ENCODE measurements at regions not wholly inside any gene's neighbourhood (a gene's known extent, or its start where the extent isn't known, plus 50 kb on each side); places are given as distances from the start of the nearest gene placed in this dataset.

DNA sequence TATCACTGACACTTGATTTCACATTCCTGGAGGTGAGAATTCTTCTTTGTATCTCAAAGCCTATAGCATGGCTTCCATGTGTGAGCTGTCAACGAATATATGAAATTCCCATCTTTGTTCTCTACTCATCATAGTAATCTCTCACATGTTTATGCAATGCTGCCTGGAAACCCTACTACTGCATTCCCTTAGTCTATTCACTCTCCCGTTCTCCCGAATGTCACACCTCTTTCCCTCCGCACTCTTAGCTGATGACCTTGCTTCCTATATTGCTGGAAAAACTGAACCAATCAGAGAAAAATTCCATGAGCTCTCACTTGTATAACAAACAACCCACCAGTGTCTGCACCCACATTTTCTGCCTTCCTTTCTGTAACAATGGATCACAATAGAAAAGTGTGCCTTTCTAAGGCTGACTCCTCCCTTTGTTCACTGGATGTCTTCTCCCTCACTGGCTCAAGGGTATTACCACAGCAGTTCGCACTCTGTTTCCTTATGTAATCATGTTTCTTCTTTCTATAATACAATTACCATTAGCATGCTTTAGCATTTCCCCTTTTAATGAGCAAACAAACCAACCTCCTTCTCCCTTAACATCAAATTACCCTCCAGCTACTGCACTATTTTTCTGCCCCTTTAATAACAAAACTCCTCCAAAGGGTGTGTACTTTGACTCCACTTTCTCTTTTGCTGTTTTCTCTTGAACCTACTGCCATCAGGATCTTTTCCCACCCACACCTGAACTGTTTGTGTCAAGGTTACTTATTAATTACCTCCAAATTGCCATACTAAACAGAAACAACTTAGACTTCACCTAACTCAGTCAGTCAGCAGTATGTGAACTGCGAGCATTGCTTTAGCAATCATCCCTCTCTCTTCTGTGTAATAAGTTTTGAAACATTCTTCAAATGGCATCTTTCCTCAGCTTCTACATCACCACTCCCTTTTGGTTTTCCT, 63.9 kb upstream of the CCDC196 start:
- no peak overlapping the region for H2AFZ ChIP-seq (ENCODE audit: low read depth, low read length, severe bottlenecking)
- no peaks in the 10 kb centered on the region for H3K79me2 ChIP-seq (ENCODE audit: insufficient read depth, low read length)
- TF ChIP-seq, protein P1, sequence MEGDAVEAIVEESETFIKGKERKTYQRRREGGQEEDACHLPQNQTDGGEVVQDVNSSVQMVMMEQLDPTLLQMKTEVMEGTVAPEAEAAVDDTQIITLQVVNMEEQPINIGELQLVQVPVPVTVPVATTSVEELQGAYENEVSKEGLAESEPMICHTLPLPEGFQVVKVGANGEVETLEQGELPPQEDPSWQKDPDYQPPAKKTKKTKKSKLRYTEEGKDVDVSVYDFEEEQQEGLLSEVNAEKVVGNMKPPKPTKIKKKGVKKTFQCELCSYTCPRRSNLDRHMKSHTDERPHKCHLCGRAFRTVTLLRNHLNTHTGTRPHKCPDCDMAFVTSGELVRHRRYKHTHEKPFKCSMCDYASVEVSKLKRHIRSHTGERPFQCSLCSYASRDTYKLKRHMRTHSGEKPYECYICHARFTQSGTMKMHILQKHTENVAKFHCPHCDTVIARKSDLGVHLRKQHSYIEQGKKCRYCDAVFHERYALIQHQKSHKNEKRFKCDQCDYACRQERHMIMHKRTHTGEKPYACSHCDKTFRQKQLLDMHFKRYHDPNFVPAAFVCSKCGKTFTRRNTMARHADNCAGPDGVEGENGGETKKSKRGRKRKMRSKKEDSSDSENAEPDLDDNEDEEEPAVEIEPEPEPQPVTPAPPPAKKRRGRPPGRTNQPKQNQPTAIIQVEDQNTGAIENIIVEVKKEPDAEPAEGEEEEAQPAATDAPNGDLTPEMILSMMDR (IDR thresholded peaks at IDR 0.05; ENCODE audit: insufficient read depth, low read length, poor library complexity, severe bottlenecking): no peak
- no peak for TF ChIP-seq EZH2phosphoT487 (conservative IDR thresholded peaks at IDR 0.05; ENCODE audit: low read length)
- no peak overlapping the region for H3K9ac ChIP-seq (ENCODE audit: low read length)
- no peaks in the 10 kb centered on the region for H4K20me1 ChIP-seq (ENCODE audit: low read depth, low read length)
- no peak overlapping the region for H3K27ac ChIP-seq (ENCODE audit: low read depth, low read length)
- H3K9me3 ChIP-seq (ENCODE audit: insufficient read depth, low read length): no peaks in the 10 kb centered on the region
- H3K4me2 ChIP-seq (ENCODE audit: low read depth, low read length, poor library complexity, severe bottlenecking): no peak overlapping the region
- H3K27me3 ChIP-seq (ENCODE audit: low read length): no peaks in the 10 kb centered on the region
- H3K36me3 ChIP-seq (ENCODE audit: low read length): no peaks in the 10 kb centered on the region
- H3K9me2 ChIP-seq (replicated peaks; ENCODE audit: insufficient read depth, low read length): no peaks in the 10 kb centered on the region
- H3F3A ChIP-seq (ENCODE audit: insufficient read depth): no peaks in the 10 kb centered on the region
- no peak overlapping the region for H3K4me3 ChIP-seq (ENCODE audit: insufficient read depth, low read length, poor library complexity, severe bottlenecking)

DNA sequence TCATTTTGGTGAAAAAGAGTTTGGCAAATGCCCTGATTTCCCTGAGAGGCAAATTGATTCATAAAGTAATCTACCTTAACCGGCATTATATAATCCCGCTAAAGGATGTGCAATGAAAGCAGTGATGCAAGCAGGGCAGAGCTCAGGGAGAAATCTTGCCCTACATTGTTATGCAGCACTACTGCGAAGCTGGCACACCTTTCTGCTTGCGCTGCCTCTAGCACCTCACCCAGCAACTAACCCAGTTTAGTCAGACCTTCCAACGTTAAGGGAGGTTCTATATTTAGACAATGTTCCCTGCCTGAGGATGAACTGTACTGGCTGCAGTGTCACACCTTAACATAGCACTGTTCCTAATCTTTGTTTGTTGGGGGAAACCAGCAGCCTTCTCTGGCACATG, 60.8 kb upstream of the CCDC196 start:
- Histone ChIP-seq H3F3A (ENCODE audit: insufficient read depth) (no peaks in the 10 kb centered on the region), H3K79me2 (ENCODE audit: insufficient read depth, low read length) (no peaks in the 10 kb centered on the region), H3K4me2 (ENCODE audit: low read depth, low read length, poor library complexity, severe bottlenecking) (no peak overlapping the region), H3K4me3 (ENCODE audit: insufficient read depth, low read length, poor library complexity, severe bottlenecking) (no peak overlapping the region), H3K9me3 (ENCODE audit: insufficient read depth, low read length) (no peaks in the 10 kb centered on the region), H3K9ac (ENCODE audit: low read length) (no peak overlapping the region), H4K20me1 (ENCODE audit: low read depth, low read length) (no peaks in the 10 kb centered on the region), H2AFZ (ENCODE audit: low read depth, low read length, severe bottlenecking) (no peak overlapping the region), H3K36me3 (ENCODE audit: low read length) (no peaks in the 10 kb centered on the region), H3K9me2 (replicated peaks; ENCODE audit: insufficient read depth, low read length) (no peaks in the 10 kb centered on the region), H3K27ac (ENCODE audit: low read depth, low read length) (no peak overlapping the region), H3K27me3 (ENCODE audit: low read length) (no peaks in the 10 kb centered on the region)
- no peak for TF ChIP-seq EZH2phosphoT487 (conservative IDR thresholded peaks at IDR 0.05; ENCODE audit: low read length)
- TF ChIP-seq, protein P1 (IDR thresholded peaks at IDR 0.05; ENCODE audit: insufficient read depth, low read length, poor library complexity, severe bottlenecking): no peak

DNA sequence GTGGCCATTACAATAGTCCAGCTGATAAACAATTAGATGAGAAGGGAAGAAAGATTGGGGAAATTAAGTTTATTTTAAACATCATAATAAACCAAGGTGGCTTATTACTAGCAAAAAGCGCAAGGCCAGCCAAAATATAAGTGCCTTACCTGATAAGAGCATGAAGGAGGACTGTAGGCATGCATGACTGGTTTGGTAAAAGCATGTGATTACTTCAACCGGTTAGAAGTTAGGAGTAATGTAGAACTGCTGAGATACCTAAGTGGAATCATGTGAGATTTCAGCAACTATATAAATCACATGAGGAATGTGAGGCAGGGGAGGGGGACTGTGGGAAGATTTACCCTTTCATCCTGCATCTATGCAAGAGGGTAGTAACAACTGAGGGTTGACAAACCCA, 59.7 kb upstream of the CCDC196 start:
- Histone ChIP-seq H4K20me1 (ENCODE audit: low read depth, low read length) (no peaks in the 10 kb centered on the region), H3K36me3 (ENCODE audit: low read length) (no peaks in the 10 kb centered on the region), H3K4me3 (ENCODE audit: insufficient read depth, low read length, poor library complexity, severe bottlenecking) (no peak overlapping the region), H3K27ac (ENCODE audit: low read depth, low read length) (no peak overlapping the region), H3K9me3 (ENCODE audit: insufficient read depth, low read length) (no peaks in the 10 kb centered on the region), H3F3A (ENCODE audit: insufficient read depth) (no peaks in the 10 kb centered on the region), H3K9me2 (replicated peaks; ENCODE audit: insufficient read depth, low read length) (no peaks in the 10 kb centered on the region), H3K79me2 (ENCODE audit: insufficient read depth, low read length) (no peaks in the 10 kb centered on the region), H3K4me2 (ENCODE audit: low read depth, low read length, poor library complexity, severe bottlenecking) (no peak overlapping the region), H3K9ac (ENCODE audit: low read length) (no peak overlapping the region), H2AFZ (ENCODE audit: low read depth, low read length, severe bottlenecking) (no peak overlapping the region), H3K27me3 (ENCODE audit: low read length) (no peaks in the 10 kb centered on the region)
- no peak for TF ChIP-seq EZH2phosphoT487 (conservative IDR thresholded peaks at IDR 0.05; ENCODE audit: low read length)
- TF ChIP-seq, protein P1 (IDR thresholded peaks at IDR 0.05; ENCODE audit: insufficient read depth, low read length, poor library complexity, severe bottlenecking): no peak

All from SU-DHL-6 (cell line).